ENCODE measurements at regions not wholly inside any gene's neighbourhood (a gene's known extent, or its start where the extent isn't known, plus 50 kb on each side); places are given as distances from the start of the nearest gene placed in this dataset.
A peak's percentile ranks its signal among the peaks of the same experiment; 100 is the strongest.
"Not testable (repeated sequence)": the region's sequence is repeated elsewhere in the genome, so short reads cannot be mapped to it uniquely, and the experiment has no call there.

DNA sequence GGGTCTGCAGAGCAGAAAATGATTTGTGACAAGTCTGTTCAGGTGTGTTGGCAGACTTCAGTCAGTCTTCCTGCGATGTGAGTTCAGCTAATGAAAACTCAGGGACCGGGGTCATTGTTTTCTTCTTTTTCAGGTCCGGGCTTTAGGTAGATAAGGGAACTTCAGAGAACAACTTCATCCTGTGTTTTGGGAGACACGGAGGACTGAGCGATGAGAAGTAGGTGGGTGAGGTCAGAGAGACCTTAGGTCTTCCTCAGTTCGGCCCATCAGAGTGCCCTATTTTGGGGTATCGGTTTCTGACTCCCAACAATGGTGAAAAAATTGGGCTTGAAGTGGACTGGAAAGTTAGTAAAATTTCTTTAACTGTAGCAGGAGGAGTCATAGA, 88.9 kb upstream of the ATF7IP2 start:
- DNase-seq: no peak
- Histone ChIP-seq H3K27me3 (ENCODE audit: control insufficient read depth, insufficient read depth, low read length) (no peaks in the 10 kb centered on the region), H3K4me3 (ENCODE audit: low read length) (no peak overlapping the region), H3K27ac (ENCODE audit: low read length) (peak overlapping the region; percentile 81), H3K36me3 (ENCODE audit: control insufficient read depth, insufficient read depth, low read length) (no peaks in the 10 kb centered on the region), H3K4me1 (ENCODE audit: control insufficient read depth, insufficient read depth, low read length) (peaks cover 3% of the 10 kb centered on the region), H3K9me3 (ENCODE audit: control insufficient read depth, low read depth, low read length) (peaks cover 11% of the 10 kb centered on the region)
- WGBS (ENCODE audit: insufficient coverage, low lambda C conversion rate): no CpG with 5 or more reads among the region's 7 CpGs

- peak overlapping the region; percentile 81 for H3K27ac ChIP-seq (ENCODE audit: low read length)
Observed at GRCh38 chr16:10297341-10298006, 88.4 kb upstream of the ATF7IP2 start.

GRCh38 chr16:10300905-10301304, 85.0 kb upstream of the ATF7IP2 start:
- WGBS (ENCODE audit: insufficient coverage, low lambda C conversion rate): no CpG with 5 or more reads among the region's 3 CpGs
- DNase-seq: peak; percentile 77 to 88
- H3K27me3 ChIP-seq (ENCODE audit: control insufficient read depth, insufficient read depth, low read length): no peaks in the 10 kb centered on the region
- peak overlapping the region; percentile 53 for H3K27ac ChIP-seq (ENCODE audit: low read length)
- no peaks in the 10 kb centered on the region for H3K36me3 ChIP-seq (ENCODE audit: control insufficient read depth, insufficient read depth, low read length)
- peaks cover 3% of the 10 kb centered on the region for H3K4me1 ChIP-seq (ENCODE audit: control insufficient read depth, insufficient read depth, low read length)
- no peak overlapping the region for H3K4me3 ChIP-seq (ENCODE audit: low read length)
- peaks cover 7% of the 10 kb centered on the region for H3K9me3 ChIP-seq (ENCODE audit: control insufficient read depth, low read depth, low read length)

More at GRCh38 chr16:10297341-10298006, 88.4 kb upstream of the ATF7IP2 start:
- Histone ChIP-seq H3K27me3 (ENCODE audit: control insufficient read depth, insufficient read depth, low read length) (no peaks in the 10 kb centered on the region), H3K4me1 (ENCODE audit: control insufficient read depth, insufficient read depth, low read length) (peaks cover 3% of the 10 kb centered on the region), H3K9me3 (ENCODE audit: control insufficient read depth, low read depth, low read length) (peaks cover 7% of the 10 kb centered on the region), H3K36me3 (ENCODE audit: control insufficient read depth, insufficient read depth, low read length) (no peaks in the 10 kb centered on the region), H3K4me3 (ENCODE audit: low read length) (no peak overlapping the region)
- WGBS (ENCODE audit: insufficient coverage, low lambda C conversion rate): 17% methylated on average over 1 of the region's 13 CpGs
- DNase-seq: peak; percentile 53 to 81

- not testable (repeated sequence) for H3K27me3 ChIP-seq (ENCODE audit: control insufficient read depth, insufficient read depth, low read length); H3K36me3 ChIP-seq (ENCODE audit: control insufficient read depth, insufficient read depth, low read length); H3K9me3 ChIP-seq (ENCODE audit: control insufficient read depth, low read depth, low read length); H3K4me1 ChIP-seq (ENCODE audit: control insufficient read depth, insufficient read depth, low read length); H3K4me3 ChIP-seq (ENCODE audit: low read length); DNase-seq
- H3K27ac ChIP-seq (ENCODE audit: low read length): peak overlapping the region; percentile 53
- WGBS (ENCODE audit: insufficient coverage, low lambda C conversion rate): no CpG with 5 or more reads among the region's 6 CpGs
Observed at GRCh38 chr16:10301547-10301946, 84.3 kb upstream of the ATF7IP2 start.

GRCh38 chr16:10305912-10306311, 79.9 kb upstream of the ATF7IP2 start:
- Histone ChIP-seq H3K36me3 (ENCODE audit: control insufficient read depth, insufficient read depth, low read length) (no peaks in the 10 kb centered on the region), H3K4me1 (ENCODE audit: control insufficient read depth, insufficient read depth, low read length) (no peaks in the 10 kb centered on the region), H3K9me3 (ENCODE audit: control insufficient read depth, low read depth, low read length) (no peaks in the 10 kb centered on the region), H3K27me3 (ENCODE audit: control insufficient read depth, insufficient read depth, low read length) (no peaks in the 10 kb centered on the region), H3K4me3 (ENCODE audit: low read length) (no peak overlapping the region), H3K27ac (ENCODE audit: low read length) (no peak overlapping the region)
- 100% methylated on average over 1 of the region's 4 CpGs for WGBS (ENCODE audit: insufficient coverage, low lambda C conversion rate)
- no peak for DNase-seq

DNA sequence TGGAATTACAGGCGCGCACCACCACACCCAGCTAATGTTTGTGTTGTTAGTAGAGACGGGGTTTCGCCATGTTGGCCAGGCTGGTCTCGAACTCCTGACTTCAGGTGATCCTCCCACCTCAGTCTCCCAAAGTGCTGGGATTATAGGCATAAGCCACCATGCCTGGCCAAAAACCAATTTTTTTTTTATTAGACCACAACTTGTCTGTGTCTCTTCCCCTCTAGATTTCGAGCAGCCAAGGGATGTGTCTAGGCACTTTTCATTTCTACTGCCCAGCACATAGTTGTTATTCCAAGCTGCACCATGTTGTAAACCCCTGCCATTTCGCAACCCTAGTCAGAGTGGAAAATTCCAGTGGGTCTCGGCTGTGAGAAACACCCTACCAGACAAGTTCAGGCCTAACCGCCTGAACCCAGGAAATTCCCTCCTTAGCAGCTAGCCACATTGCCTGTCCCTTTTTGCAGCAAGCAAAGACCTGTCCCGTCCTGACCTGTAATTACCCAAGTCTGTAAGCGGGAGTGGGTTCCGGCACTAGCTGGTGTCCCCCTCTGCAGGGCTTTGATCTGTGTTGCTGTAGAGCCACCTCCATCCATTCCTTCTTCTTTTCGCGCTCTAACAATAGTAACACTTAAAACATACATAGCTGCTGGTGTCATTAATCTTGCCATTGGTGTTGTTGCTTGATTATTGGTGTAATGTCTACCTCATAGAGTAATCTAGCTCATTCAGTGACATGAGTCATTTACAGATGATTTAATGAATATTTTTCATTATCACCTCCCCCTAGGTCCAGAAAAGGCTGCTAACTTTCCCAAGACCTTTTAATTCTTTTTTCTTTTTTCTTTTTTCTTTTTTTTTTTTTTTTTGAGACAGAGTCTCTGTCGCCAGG, 77.3 kb upstream of the ATF7IP2 start:
- H3K4me3 ChIP-seq (ENCODE audit: low read length): no peak overlapping the region
- no peaks in the 10 kb centered on the region for H3K27me3 ChIP-seq (ENCODE audit: control insufficient read depth, insufficient read depth, low read length)
- H3K27ac ChIP-seq (ENCODE audit: low read length): no peak overlapping the region
- no peaks in the 10 kb centered on the region for H3K9me3 ChIP-seq (ENCODE audit: control insufficient read depth, low read depth, low read length)
- DNase-seq: no peak
- peaks cover 5% of the 10 kb centered on the region for H3K4me1 ChIP-seq (ENCODE audit: control insufficient read depth, insufficient read depth, low read length)
- WGBS (ENCODE audit: insufficient coverage, low lambda C conversion rate): 100% methylated on average over 1 of the region's 15 CpGs
- H3K36me3 ChIP-seq (ENCODE audit: control insufficient read depth, insufficient read depth, low read length): no peaks in the 10 kb centered on the region

GRCh38 chr16:10309271-10309932, 76.5 kb upstream of the ATF7IP2 start:
- 67% methylated on average over 1 of the region's 11 CpGs for WGBS (ENCODE audit: insufficient coverage, low lambda C conversion rate)
- no peaks in the 10 kb centered on the region for H3K9me3 ChIP-seq (ENCODE audit: control insufficient read depth, low read depth, low read length)
- no peaks in the 10 kb centered on the region for H3K36me3 ChIP-seq (ENCODE audit: control insufficient read depth, insufficient read depth, low read length)
- peaks cover 5% of the 10 kb centered on the region for H3K4me1 ChIP-seq (ENCODE audit: control insufficient read depth, insufficient read depth, low read length)
- H3K4me3 ChIP-seq (ENCODE audit: low read length): no peak overlapping the region
- no peak for DNase-seq
- no peak overlapping the region for H3K27ac ChIP-seq (ENCODE audit: low read length)
- H3K27me3 ChIP-seq (ENCODE audit: control insufficient read depth, insufficient read depth, low read length): no peaks in the 10 kb centered on the region

- DNase-seq: no peak
- Histone ChIP-seq H3K4me1 (ENCODE audit: control insufficient read depth, insufficient read depth, low read length) (peaks cover 5% of the 10 kb centered on the region), H3K36me3 (ENCODE audit: control insufficient read depth, insufficient read depth, low read length) (no peaks in the 10 kb centered on the region), H3K4me3 (ENCODE audit: low read length) (no peak overlapping the region), H3K9me3 (ENCODE audit: control insufficient read depth, low read depth, low read length) (no peaks in the 10 kb centered on the region), H3K27ac (ENCODE audit: low read length) (no peak overlapping the region), H3K27me3 (ENCODE audit: control insufficient read depth, insufficient read depth, low read length) (no peaks in the 10 kb centered on the region)
- WGBS (ENCODE audit: insufficient coverage, low lambda C conversion rate): 76% methylated on average over 3 of the region's 5 CpGs
Observed at GRCh38 chr16:10312008-10312407, 73.9 kb upstream of the ATF7IP2 start.

GRCh38 chr16:10312784-10313724, 72.8 kb upstream of the ATF7IP2 start:
- WGBS (ENCODE audit: insufficient coverage, low lambda C conversion rate): 0% methylated on average over 1 of the region's 7 CpGs
- peaks cover 5% of the 10 kb centered on the region for H3K4me1 ChIP-seq (ENCODE audit: control insufficient read depth, insufficient read depth, low read length)

More at GRCh38 chr16:10312784-10313724, 72.8 kb upstream of the ATF7IP2 start:
- Histone ChIP-seq H3K4me3 (ENCODE audit: low read length) (no peak overlapping the region), H3K36me3 (ENCODE audit: control insufficient read depth, insufficient read depth, low read length) (no peaks in the 10 kb centered on the region), H3K27ac (ENCODE audit: low read length) (peak overlapping the region; percentile 16), H3K9me3 (ENCODE audit: control insufficient read depth, low read depth, low read length) (no peaks in the 10 kb centered on the region), H3K27me3 (ENCODE audit: control insufficient read depth, insufficient read depth, low read length) (no peaks in the 10 kb centered on the region)
- peak in 1 of 2 donors; percentile 28 for DNase-seq

Data from large intestine (tissue), 3 donors.